Fibroblast of skin of scalp (primary cell): ENCODE measurements at regions not wholly inside any gene's neighbourhood (a gene's known extent, or its start where the extent isn't known, plus 50 kb on each side); places are given as distances from the start of the nearest gene placed in this dataset.
"Not testable (repeated sequence)": the region's sequence is repeated elsewhere in the genome, so short reads cannot be mapped to it uniquely, and the experiment has no call there.

Source experiments
- DNase-seq: peaks from one replicate; pipeline ENCODE4 v3.0.0-alpha.2; 2013

- DNase-seq: no peak
Observed at GRCh38 chr1:58936973-58937372, 153.1 kb upstream of the JUN start.

- DNase-seq: no peak
Observed at GRCh38 chr1:58939146-58939545, 155.3 kb upstream of the JUN start.

GRCh38 chr1:58939666-58940370 is 156.0 kb upstream of the JUN start:
- DNase-seq: no peak

GRCh38 chr1:58941471-58942289 is 157.8 kb upstream of the JUN start:
- no peak for DNase-seq

GRCh38 chr1:58942759-58943191 is 158.9 kb upstream of the JUN start:
- DNase-seq: no peak

GRCh38 chr1:58943776-58944175 is 159.9 kb upstream of the JUN start:
- no peak for DNase-seq

GRCh38 chr1:58944439-58944838 is 160.6 kb upstream of the JUN start:
- DNase-seq: no peak

GRCh38 chr1:58946390-58946789 is 162.5 kb upstream of the JUN start:
- no peak for DNase-seq

- no peak for DNase-seq
Observed at GRCh38 chr1:58948671-58949070, 164.8 kb upstream of the JUN start.

GRCh38 chr1:58949551-58950220 is 165.8 kb upstream of the JUN start:
- DNase-seq: no peak

GRCh38 chr1:58950897-58951296 is 167.1 kb upstream of the JUN start:
- DNase-seq: no peak

- not testable (repeated sequence) for DNase-seq
Observed at GRCh38 chr1:58953951-58954350, 170.1 kb upstream of the JUN start.

GRCh38 chr1:58963287-58963686 is 179.4 kb upstream of the JUN start:
- DNase-seq: not testable (repeated sequence)

GRCh38 chr1:58964428-58964827 is 180.6 kb upstream of the JUN start:
- no peak for DNase-seq

- peak; percentile 11 for DNase-seq
Observed at GRCh38 chr1:58964880-58965279, 181.0 kb upstream of the JUN start.

GRCh38 chr1:58966103-58966916 is 182.5 kb upstream of the JUN start:
- DNase-seq: no peak

GRCh38 chr1:58966917-58967740 is 183.3 kb upstream of the JUN start:
- no peak for DNase-seq

- DNase-seq: peak; percentile 51
Observed at GRCh38 chr1:58968360-58968952, 184.6 kb upstream of the JUN start.

- not testable (repeated sequence) for DNase-seq
Observed at GRCh38 chr1:58969176-58969575, 185.3 kb upstream of the JUN start.

- DNase-seq: no peak
Observed at GRCh38 chr1:58971629-58972140, 187.8 kb upstream of the JUN start.

- no peak for DNase-seq
Observed at GRCh38 chr1:58975888-58976287, 192.0 kb upstream of the JUN start.
